DOHH2 (cell line): ENCODE measurements at regions not wholly inside any gene's neighbourhood (a gene's known extent, or its start where the extent isn't known, plus 50 kb on each side); places are given as distances from the start of the nearest gene placed in this dataset.

ENCODE experiments used
- H3F3A ChIP-seq: fragments of 200-600 bp; sonication (generic), shearing (Covaris generic); 2 replicates; pipeline ENCODE4 v1.6.0; 2016; ENCODE audit warnings: antibody characterized with exemption, mild to moderate bottlenecking; ENCODE audit not compliant: control insufficient read depth, insufficient read depth
- H3K27ac ChIP-seq: fragments of 200-600 bp; sonication (generic); 2 replicates; pipeline ENCODE4 v1.5.1; 2014; ENCODE audit warnings: low read depth, mild to moderate bottlenecking, low read length, moderate library complexity
- H3K27me3 ChIP-seq: fragments of 200-600 bp; sonication (generic); 2 replicates; pipeline ENCODE4 v1.6.1; 2014; ENCODE audit warnings: mild to moderate bottlenecking, low read length, mixed read lengths; ENCODE audit not compliant: control insufficient read depth
- H3K36me3 ChIP-seq: fragments of 200-600 bp; sonication (generic); 2 replicates; pipeline ENCODE4 v1.6.1; 2014; ENCODE audit warnings: mild to moderate bottlenecking, low read length, moderate library complexity, mixed read lengths; ENCODE audit not compliant: control insufficient read depth
- H3K4me1 ChIP-seq: fragments of 200-600 bp; sonication (generic); 2 replicates; pipeline ENCODE4 v1.6.1; 2014; ENCODE audit warnings: mild to moderate bottlenecking, low read length, mixed read lengths; ENCODE audit not compliant: control insufficient read depth
- H3K4me2 ChIP-seq: fragments of 200-600 bp; sonication (generic); 2 replicates; pipeline ENCODE4 v1.6.0; 2014; ENCODE audit warnings: mild to moderate bottlenecking, low read length, moderate library complexity
- H3K4me3 ChIP-seq: fragments of 200-600 bp; sonication (generic); 2 replicates; pipeline ENCODE4 v1.5.1; 2014; ENCODE audit warnings: mild to moderate bottlenecking, low read length, mixed read lengths
- H3K79me2 ChIP-seq: fragments of 200-600 bp; sonication (generic); 2 replicates; pipeline ENCODE4 v1.6.1; 2014; ENCODE audit warnings: mild to moderate bottlenecking, low read length, mixed read lengths; ENCODE audit not compliant: control insufficient read depth
- H3K9me2 ChIP-seq: fragments of 200-600 bp; sonication (generic); replicated peaks from 2 replicates; pipeline ENCODE4 v1.6.1; 2014; ENCODE audit warnings: mild to moderate bottlenecking, low read length, mixed read lengths; ENCODE audit not compliant: control insufficient read depth
- H3K9me3 ChIP-seq: fragments of 200-600 bp; sonication (generic); 2 replicates; pipeline ENCODE4 v1.6.1; 2014; ENCODE audit warnings: antibody characterized with exemption, low read length, mixed read lengths; ENCODE audit not compliant: control insufficient read depth, insufficient read depth
- H4K20me1 ChIP-seq: fragments of 200-600 bp; sonication (generic); 2 replicates; pipeline ENCODE4 v1.6.0; 2014; ENCODE audit warnings: low read depth, mild to moderate bottlenecking, antibody characterized with exemption, low read length, moderate library complexity; ENCODE audit not compliant: control insufficient read depth, insufficient read depth
- CTCF ChIP-seq: fragments of 200-600 bp; sonication (generic); IDR thresholded peaks from one replicate; pipeline ENCODE4 v1.5.1; 2014; ENCODE audit warnings: antibody characterized with exemption, mild to moderate bottlenecking, low read depth, low read length; ENCODE audit not compliant: poor library complexity, severe bottlenecking
- EZH2phosphoT487 ChIP-seq: fragments of 200-600 bp; sonication (generic); IDR thresholded peaks from 2 replicates; pipeline ENCODE4 v1.6.1; 2017; ENCODE audit warnings: borderline replicate concordance, mild to moderate bottlenecking, antibody characterized with exemption, low read length, moderate library complexity, mixed read lengths

GRCh38 chr18:1593091-1593490 lies 688.4 kb downstream of the ADCYAP1 start:
- no peaks in the 10 kb centered on the region for H3K36me3 ChIP-seq
- no peaks in the 10 kb centered on the region for H3K4me1 ChIP-seq
- H3K27ac ChIP-seq = no peak overlapping the region
- no peaks in the 10 kb centered on the region for H3K9me2 ChIP-seq
- H3K79me2 ChIP-seq = no peaks in the 10 kb centered on the region
- no peaks in the 10 kb centered on the region for H3F3A ChIP-seq
- no peak overlapping the region for H3K4me3 ChIP-seq
- no peak overlapping the region for H3K4me2 ChIP-seq
- H3K9me3 ChIP-seq = no peaks in the 10 kb centered on the region
- H4K20me1 ChIP-seq = no peaks in the 10 kb centered on the region
- H3K27me3 ChIP-seq = no peaks in the 10 kb centered on the region
- TF ChIP-seq CTCF (no peak), EZH2phosphoT487 (no peak)

DNA sequence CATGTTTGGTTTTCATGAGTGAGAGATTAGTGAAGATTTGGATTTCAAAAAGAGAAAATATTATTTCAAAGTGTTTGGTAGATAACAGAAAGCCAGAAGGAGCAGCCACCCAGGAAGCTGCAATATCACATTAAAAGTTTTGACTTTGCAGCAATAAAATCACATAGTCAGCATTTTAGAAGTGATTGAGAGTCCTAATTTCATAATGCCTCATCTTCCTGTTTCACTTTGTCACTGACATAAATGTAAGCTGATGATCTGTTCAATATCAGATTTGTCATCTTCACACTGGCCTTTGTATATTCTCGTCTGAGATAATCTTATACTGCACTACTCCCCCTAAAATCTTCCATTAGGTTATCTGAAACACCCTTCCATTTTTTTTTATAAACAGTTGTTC lies 690.5 kb downstream of the ADCYAP1 start:
- no peaks in the 10 kb centered on the region for H3K9me3 ChIP-seq
- no peak overlapping the region for H3K27ac ChIP-seq
- H3K9me2 ChIP-seq = no peaks in the 10 kb centered on the region
- H3K79me2 ChIP-seq = no peaks in the 10 kb centered on the region
- no peaks in the 10 kb centered on the region for H3F3A ChIP-seq
- no peaks in the 10 kb centered on the region for H3K27me3 ChIP-seq
- no peak overlapping the region for H3K4me3 ChIP-seq
- H3K4me1 ChIP-seq = no peaks in the 10 kb centered on the region
- no peak overlapping the region for H3K4me2 ChIP-seq
- no peaks in the 10 kb centered on the region for H4K20me1 ChIP-seq
- H3K36me3 ChIP-seq = no peaks in the 10 kb centered on the region
- TF ChIP-seq CTCF = no peak
- no peak for TF ChIP-seq EZH2phosphoT487

GRCh38 chr18:1599196-1599595 lies 694.5 kb downstream of the ADCYAP1 start:
- Histone ChIP-seq H3K27me3 (no peaks in the 10 kb centered on the region), H3K9me3 (no peaks in the 10 kb centered on the region), H3K79me2 (no peaks in the 10 kb centered on the region), H3K4me2 (no peak overlapping the region), H3K9me2 (no peaks in the 10 kb centered on the region), H3K4me3 (no peak overlapping the region), H3K36me3 (no peaks in the 10 kb centered on the region), H4K20me1 (no peaks in the 10 kb centered on the region), H3K27ac (no peak overlapping the region), H3F3A (no peaks in the 10 kb centered on the region), H3K4me1 (no peaks in the 10 kb centered on the region)
- TF ChIP-seq CTCF = no peak
- no peak for TF ChIP-seq EZH2phosphoT487

- no peaks in the 10 kb centered on the region for H3K9me3 ChIP-seq
- no peak overlapping the region for H3K27ac ChIP-seq
- H3K9me2 ChIP-seq = no peaks in the 10 kb centered on the region
- H3K36me3 ChIP-seq = no peaks in the 10 kb centered on the region
- H3K4me1 ChIP-seq = no peaks in the 10 kb centered on the region
- no peaks in the 10 kb centered on the region for H3K79me2 ChIP-seq
- TF ChIP-seq EZH2phosphoT487 (no peak), CTCF (no peak)
- H3K4me3 ChIP-seq = no peak overlapping the region
- H4K20me1 ChIP-seq = no peaks in the 10 kb centered on the region
- no peaks in the 10 kb centered on the region for H3K27me3 ChIP-seq
- no peak overlapping the region for H3K4me2 ChIP-seq
- H3F3A ChIP-seq = no peaks in the 10 kb centered on the region
These were observed 700.1 kb downstream of the ADCYAP1 start for GRCh38 chr18:1604751-1605150.
